ENCODE measurements at regions not wholly inside any gene's neighbourhood (a gene's known extent, or its start where the extent isn't known, plus 50 kb on each side); places are given as distances from the start of the nearest gene placed in this dataset.

GRCh38 chr18:67260841-67261240 lies 255.7 kb downstream of the DSEL start:
- TF ChIP-seq CTCF (IDR thresholded peaks at IDR 0.05; ENCODE audit: low read depth, low read length, poor library complexity, severe bottlenecking) (no peak), EZH2phosphoT487 (IDR thresholded peaks at IDR 0.05; ENCODE audit: borderline replicate concordance, low read length) (no peak)
